HG03045 (cell line): ENCODE measurements at regions not wholly inside any gene's neighbourhood (a gene's known extent, or its start where the extent isn't known, plus 50 kb on each side); places are given as distances from the start of the nearest gene placed in this dataset.
"Not testable (repeated sequence)": the region's sequence is repeated elsewhere in the genome, so short reads cannot be mapped to it uniquely, and the experiment has no call there.

ENCODE experiments used
- ATAC-seq: cut with Tn5 transposase; IDR thresholded peaks from one replicate; pipeline ENCODE4 v1.9.1; 2021; ENCODE audit warnings: mild to moderate bottlenecking, moderate library complexity; ENCODE audit not compliant: unreplicated experiment

DNA sequence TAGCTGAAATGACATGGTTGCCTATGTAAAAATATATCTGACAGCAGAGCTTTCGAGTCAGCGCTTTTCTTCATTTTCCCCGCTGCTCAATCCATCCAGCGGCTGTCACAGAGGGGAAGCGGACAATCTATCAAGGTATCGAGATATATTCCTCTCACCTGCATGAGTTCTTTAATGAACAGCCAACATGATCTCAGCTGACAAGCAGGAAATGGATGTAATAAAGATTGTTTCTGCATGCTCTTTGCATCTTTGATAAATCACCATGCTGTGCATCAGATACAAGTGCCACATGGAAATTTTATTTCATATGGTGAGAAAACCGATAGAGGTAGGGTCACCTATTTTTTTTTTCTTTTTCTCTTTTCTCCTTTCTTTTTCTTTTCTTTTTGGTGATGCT is 602.3 kb upstream of the MMS22L start:
- no peak for ATAC-seq

DNA sequence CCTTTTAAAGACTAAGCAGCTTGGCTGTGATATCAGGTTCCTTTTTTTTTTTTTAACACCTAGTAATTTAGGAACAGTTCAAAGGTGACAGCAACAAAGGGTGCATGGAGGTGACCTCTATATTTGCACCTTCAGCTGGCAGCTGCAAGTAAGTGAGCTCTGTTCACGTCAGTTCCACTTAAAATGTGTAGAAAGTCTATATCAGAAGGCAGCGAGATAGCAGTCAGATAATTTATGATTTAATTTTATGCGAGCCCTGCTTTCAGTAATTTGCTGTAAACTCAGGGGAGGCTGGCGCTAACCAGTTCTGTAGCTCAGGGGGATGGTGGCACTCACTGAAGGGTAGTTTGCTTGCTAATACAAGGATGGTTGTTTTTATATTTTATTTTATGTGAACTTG is 602.8 kb upstream of the MMS22L start:
- ATAC-seq: no peak

DNA sequence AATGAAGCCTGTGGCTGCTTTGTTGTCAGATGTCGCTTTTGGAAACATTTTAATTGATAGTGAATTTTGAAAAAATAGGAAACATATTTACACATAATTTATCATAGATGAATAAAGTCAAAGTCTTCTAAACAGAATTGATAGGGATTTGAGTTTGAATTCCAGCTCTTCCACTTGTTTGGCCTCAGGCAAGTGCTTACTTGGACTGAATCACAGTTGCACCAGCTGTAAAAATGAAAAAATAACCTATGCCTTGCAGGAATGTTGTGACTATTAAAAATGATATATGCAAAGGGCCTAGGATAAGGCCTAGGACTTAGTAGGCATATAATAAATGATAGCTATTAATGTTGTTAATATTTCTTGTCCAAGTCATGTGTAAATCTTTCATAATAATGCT is 618.5 kb upstream of the MMS22L start:
- no peak for ATAC-seq

DNA sequence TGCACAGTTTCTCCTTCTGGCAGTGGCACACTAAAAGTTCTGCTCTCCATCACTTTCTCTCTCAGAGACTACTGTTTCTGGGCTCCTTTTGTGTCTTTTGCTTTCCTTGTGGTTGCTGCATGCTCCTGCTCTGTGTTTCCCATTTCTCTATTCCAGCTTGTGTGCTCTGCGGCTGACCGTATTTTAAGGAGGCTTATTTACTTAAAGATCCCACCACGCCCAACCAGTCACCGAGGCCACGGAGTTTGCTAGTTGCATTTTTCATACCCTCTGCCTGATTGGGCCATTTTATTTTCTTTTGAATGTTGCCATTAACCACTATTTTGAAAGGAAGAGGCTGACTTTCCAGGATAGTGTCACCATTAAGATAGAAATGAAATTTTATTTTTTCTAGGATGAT is 626.4 kb upstream of the MMS22L start:
- no peak for ATAC-seq

DNA sequence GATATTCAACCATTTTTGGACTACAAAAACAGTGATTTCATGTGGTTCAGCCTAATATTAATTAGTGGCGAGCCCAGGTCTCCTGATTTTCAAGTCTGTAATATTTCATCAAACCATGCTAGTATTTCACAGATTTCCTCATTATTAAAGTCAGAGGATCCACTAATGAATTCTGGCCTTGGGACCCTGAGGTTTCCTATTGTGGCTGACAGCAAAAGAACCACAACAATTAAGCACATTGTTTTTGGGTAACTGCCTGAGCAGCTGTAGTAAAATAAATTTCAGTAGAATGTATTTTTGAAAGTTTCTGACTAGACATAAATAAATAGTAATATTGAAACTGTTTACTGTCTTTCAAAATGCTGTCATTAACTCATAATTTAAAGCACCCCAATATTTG is 630.7 kb upstream of the MMS22L start:
- ATAC-seq: no peak

DNA sequence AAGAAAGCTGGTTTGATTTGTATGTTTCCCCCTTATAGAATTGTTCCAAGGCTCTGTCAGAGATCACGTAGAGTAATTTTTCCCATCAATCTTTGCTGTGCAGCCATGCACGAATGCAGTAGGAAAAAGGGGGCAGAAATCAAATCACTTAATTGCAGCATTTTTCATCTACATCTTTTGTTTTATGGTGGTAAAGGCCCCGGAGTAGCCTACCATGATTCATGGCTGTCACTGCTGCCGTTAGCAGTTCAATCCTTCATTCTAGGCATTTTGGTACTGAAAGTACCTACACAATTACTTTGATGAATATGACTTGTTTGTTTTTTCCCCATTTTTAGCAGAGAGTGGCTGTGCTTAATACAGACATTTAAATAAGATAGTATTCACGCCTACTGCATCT is 631.9 kb upstream of the MMS22L start:
- no peak for ATAC-seq

DNA sequence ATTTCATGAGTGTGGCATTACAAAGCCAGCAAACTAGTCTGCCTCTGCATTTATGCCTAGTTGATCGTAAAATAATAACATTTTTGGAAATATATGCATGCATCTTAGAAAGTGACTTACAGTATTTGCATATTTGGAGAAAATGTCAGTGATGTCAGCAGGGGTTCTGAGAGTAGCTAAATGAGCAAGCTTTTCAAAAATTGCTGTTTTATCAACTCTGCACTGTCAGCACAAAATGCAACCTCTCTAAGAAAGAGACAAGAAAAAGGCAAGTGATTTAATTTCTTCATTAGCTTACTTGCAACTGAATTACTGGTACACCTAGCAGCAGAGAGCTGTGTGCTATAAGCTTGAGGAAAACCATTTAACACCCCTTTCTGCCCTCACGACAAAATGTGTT is 632.5 kb upstream of the MMS22L start:
- no peak for ATAC-seq

DNA sequence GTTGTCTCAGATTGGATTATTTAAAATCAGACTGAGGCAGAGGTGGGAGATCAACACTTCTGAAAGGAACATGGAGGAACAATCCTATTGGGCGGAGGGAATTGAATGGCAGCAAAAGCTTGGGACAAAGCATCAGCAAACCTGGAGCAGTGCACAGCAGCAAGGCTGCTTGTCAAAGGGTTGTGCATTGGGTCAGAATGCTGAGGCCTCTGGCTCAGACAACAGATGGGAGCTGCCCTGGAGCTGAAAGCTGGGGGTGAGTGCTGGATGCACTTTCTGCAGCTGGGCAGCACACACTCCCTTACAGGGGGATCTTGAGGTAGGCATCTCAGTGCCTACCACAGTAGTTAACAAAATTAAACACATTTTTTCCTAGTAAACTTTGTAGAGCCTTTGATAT is 634.4 kb upstream of the MMS22L start:
- ATAC-seq: no peak

DNA sequence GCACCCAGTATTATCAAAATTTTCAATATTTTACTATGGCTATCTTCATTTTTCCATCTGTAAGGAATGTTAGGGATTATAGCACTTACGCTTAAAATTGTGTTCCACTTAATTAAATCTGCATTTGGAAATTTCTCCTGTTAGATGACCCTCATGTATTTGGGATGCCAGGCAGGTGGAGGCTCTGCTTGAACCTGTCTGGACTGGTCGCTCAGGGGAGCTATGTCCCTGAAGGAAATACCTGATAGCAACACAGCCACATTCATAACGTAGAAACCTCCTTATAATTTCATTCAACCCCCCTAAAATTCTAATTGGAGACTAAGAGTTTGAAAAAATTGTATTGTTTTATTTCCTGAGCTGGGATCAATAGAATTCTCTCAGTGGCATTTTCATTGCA is 636.0 kb upstream of the MMS22L start:
- no peak for ATAC-seq

DNA sequence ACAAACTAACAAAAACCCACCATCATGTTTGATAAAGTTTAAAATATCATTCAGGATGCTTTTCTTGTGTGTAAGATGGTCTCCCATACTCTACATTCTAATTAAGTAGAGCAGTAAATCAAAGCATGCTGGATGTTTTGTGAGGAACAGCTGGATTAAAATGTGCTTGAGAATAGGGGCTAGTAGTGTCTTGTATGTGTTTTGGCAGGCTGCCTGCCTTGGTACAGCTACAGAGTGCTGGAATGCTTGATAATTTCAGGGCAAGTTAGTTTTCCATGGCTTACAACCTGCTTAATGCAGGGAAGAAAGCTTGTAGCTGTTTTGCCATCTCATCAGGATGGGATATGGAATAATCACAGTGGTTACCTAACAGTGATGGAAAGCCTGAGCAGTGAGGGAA is 636.6 kb upstream of the MMS22L start:
- ATAC-seq: no peak

DNA sequence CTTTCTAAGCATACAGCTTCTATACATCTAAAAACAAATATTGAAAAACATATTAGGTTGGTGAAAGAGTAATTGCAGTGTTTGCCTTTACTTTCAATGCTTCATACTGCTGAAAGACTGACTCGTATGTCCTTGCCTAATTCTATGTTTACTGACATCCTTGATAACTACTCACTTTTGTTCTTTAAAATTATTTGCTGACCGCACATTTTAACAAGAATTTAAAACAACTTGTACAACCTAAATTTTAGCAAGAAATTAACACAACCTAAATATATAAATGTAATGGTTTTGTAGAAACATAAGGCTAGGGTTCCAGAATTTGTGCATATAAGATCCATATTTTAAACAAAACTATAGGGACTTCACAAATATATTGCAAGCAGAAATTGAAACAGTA is 640.2 kb upstream of the MMS22L start:
- no peak for ATAC-seq

DNA sequence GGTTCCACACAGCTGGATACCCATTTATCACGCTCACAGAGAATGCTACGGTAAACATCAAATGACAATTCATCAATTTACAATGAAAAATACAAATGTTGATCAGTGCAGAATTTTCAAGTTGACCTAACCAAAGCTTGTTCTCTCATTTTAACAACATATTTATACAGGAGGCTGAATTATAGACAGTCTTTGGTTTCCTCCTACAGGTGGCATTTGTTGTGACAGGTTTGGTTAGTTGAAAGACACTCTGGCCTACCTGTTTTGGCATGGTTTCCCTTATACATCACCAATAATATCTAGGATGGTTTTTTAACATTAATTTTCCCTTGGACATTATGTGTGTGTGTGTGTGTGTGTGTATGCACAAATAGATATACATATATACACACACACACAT is 642.5 kb upstream of the MMS22L start:
- no peak for ATAC-seq

DNA sequence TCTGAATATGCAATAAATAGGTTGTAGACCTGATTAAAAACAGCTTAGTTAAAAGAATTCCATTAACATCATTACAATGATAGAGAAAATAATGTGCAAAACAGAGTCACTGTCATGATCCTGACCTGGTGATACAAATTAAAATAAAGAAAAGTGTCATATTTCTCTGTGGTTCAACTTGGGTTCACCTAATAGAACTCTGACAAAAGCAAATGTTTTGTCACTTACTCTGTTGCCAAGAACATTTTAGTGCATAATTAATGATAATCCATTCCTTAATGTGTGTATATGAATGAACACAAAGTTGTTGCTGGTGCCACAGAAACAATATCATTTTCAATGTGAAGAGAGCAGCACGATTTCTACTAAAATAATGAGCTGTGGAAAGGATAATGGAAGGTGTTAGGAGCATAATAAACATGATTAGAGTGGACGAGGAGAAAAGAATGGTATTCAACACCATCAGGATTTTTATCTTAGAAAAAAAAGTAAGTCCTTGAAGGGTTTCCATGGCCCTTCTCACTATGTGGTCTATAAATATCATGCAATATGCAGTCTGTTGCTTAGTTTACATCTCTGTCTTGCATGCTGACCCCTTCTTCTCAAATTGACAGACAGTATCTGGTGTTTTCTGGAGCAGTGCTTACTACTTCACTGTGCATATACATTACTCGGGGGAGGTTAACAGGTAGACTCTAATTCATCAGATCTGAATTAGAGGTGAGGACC is 656.6 kb upstream of the MMS22L start:
- ATAC-seq: no peak

DNA sequence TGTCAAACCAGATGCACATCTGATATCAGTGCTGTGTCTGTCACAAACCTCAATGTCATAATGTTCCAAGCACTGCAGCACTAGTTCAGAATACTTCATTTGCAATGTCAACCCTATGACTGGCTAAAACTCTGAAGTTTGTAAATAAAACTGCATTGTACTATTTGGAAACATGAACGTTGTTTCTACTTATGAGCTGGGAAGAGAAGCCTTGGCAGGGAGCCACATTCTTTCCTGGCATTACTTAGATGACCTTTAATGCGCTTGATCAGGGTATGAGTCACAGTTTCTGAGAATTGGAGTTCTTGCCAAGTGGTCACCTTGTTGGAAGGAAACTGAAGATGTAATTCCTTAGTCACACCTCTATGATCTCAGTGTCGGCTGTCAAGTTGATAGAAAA is 664.8 kb upstream of the MMS22L start:
- no peak for ATAC-seq

DNA sequence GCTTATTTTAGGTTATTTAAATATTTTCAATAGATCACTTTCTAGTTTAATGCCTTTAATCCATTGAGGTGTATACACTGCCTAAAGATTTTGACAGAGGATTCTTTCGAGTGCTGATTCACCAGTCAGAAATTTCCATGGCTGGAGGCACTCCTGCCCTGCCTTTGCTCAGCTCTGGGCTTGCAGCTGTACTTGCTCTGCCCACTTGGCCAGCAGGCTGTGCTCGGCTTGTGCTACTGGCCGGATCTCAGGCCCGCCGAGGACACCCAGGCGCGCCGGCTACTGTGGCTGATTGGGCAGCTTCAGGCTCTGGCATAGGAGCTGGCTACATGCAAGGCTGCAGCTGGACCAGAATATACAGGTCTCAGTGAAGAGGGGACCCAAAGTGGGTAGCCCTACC is 675.1 kb upstream of the MMS22L start:
- ATAC-seq: no peak

DNA sequence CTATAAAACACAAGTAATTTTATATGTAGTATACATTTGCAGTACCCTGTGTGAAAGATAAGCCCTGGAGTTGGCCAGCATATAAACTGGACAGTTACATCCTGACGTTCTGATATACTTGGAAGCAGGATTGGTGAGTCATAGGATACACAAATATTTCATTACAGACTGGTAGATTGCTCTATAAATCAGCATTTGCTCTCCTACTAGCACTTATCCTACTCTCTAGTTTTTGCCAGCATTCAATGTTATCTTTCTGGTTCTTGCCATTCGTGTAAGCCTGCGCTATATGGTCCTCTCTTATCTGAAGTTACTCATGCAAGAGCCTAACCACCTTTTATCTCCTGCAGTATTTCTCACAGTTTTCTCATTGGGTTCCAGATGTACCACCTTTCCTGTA is 680.2 kb upstream of the MMS22L start:
- no peak for ATAC-seq

DNA sequence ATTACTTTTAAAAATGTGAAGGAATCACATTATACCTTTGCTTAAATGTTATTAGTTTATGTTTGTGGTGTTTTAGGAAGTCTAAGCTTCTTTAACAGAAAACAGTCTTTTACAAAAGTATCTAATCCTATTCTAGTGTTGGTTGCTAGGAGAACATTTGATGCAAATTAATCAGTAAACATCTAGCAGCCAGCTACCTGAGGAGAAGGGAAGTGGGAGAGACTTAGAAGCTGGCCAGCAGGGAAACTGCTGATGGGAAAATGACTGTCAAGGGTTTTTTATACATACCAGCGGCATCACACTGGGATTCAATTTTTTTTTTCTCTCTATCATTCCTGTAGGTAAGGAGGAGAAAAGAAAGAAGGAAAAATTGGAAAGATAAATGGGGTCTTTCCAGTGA is 686.0 kb upstream of the MMS22L start:
- ATAC-seq: no peak

DNA sequence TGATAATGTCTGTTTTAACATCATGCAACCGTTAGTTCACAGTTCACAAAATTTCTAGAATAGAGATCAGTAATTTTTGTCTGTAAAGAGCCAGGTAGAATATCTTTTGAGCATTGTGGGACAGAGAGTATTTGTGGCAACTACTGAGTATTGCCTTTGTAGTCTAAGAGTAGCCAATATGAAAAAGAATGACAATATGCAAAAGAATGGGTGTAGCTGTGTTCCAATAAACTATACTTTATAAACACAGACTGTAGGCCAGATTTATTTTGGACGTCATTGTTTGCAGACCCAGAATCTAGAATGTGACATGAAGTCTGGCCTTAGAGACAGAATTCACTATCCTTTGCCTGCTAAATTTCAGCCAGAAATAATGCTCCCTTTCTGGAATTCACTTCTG is 694.1 kb upstream of the MMS22L start:
- no peak for ATAC-seq

DNA sequence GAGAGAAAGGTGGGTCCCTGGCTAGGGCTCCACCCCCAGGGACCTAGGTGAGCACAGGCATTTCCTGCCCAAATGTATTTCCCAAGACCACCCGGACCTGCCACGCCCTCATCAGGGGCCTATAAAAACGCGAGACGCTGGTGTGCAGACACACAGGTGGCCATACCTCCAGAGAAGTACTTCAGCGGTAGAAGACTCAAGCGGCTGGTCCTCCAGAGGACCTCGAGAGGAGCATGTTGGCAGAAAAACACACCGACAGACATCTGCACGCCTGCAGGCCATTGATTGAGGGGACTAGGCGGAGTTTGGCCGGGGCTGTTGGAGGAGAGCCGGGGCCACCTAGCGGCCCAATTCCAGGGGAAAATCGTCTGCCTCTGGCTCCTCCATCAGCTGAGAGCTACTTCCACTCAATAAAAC is 695.8 kb upstream of the MMS22L start:
- no peak for ATAC-seq

DNA sequence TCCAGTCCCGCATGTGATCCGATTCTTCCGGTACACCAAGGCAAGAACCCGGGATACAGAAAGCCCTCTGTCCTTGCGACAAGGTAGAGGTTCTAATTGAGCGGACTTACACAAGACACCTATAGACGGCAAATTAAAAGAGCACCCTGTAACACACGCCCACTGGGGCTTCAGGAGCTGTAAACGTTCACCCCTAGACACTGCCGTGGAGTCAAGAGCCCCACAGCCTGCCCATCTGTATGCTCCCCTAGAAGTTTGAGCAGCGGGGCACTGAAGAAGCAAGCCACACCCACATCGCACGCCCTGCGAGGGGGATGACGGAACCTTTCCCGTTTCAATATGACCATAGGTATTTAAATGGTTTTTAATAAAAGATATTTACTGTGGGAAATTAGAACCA is 696.3 kb upstream of the MMS22L start:
- ATAC-seq: not testable (repeated sequence)

DNA sequence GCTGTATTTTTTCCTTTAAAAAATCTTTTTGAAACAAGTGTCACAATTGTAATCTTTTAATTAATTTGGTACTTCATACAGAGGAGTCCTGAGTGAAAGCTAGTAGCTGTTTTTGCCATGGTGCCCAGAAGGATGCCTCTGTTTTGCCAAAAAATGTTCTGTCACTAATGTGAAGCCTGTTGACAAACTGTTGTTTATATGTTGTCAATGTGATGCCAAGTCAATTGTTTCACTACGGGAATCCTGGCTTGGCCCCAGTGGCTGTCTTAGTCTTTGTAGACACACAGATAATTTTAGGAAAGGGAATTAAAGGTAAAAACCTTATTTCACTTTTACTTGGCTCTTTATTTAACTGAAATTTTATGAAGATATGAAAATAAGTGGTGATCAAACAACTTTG is 706.4 kb upstream of the MMS22L start:
- ATAC-seq: no peak

DNA sequence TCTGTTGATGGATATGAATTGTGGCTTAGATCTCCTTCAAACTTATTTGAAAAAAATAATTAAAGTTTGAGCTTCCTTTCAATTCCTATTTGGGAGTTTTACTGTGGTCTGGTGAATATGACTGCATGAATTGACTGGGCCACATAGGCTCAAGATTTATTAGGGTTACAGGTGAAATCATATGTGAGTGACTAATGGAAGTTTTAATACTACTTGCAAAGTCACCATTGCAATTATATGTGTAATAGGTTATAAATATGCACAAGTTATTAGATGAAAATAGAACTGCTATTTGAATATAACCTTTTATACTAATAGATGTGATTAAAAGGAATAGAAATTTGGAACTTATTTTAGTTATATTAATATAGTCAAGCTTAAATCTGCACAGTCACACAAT is 712.1 kb upstream of the MMS22L start:
- no peak for ATAC-seq

DNA sequence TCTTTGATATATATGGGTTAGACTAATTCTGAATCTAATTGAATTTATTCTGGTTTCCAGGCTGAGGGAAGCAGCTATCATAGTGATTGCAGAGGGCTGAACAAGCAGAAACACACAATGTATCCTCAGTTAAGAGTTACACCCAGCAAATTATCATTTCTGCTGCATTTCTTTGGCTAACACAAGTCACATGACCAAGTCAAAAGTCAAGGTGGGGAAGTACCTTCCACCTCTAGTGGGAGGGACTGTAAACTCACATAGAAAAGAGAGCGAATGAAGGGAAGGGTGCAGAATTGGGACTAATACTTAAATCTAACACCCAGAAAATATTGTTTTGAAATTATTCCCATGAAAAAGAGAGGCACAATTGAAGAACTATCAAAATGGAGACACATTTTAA is 719.7 kb upstream of the MMS22L start:
- ATAC-seq: no peak
